ENCODE measurements at regions not wholly inside any gene's neighbourhood (a gene's known extent, or its start where the extent isn't known, plus 50 kb on each side); places are given as distances from the start of the nearest gene placed in this dataset.

GRCh38 chr4:31134720-31135119 lies 414.6 kb downstream of the PCDH7 start:
- no peak overlapping the region for H3K4me2 ChIP-seq (ENCODE audit: low read length)
- TF ChIP-seq, protein P1, sequence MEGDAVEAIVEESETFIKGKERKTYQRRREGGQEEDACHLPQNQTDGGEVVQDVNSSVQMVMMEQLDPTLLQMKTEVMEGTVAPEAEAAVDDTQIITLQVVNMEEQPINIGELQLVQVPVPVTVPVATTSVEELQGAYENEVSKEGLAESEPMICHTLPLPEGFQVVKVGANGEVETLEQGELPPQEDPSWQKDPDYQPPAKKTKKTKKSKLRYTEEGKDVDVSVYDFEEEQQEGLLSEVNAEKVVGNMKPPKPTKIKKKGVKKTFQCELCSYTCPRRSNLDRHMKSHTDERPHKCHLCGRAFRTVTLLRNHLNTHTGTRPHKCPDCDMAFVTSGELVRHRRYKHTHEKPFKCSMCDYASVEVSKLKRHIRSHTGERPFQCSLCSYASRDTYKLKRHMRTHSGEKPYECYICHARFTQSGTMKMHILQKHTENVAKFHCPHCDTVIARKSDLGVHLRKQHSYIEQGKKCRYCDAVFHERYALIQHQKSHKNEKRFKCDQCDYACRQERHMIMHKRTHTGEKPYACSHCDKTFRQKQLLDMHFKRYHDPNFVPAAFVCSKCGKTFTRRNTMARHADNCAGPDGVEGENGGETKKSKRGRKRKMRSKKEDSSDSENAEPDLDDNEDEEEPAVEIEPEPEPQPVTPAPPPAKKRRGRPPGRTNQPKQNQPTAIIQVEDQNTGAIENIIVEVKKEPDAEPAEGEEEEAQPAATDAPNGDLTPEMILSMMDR (IDR thresholded peaks at IDR 0.05), result no peak
- no peak overlapping the region for H3K4me3 ChIP-seq (ENCODE audit: low read depth, low read length)
- H3K79me2 ChIP-seq, result no peaks in the 10 kb centered on the region
- H3K9me3 ChIP-seq (ENCODE audit: control insufficient read depth, low read length), result no peaks in the 10 kb centered on the region
- H3K27me3 ChIP-seq (ENCODE audit: control insufficient read depth, insufficient read depth, low read length), result no peaks in the 10 kb centered on the region
- H3K36me3 ChIP-seq (ENCODE audit: control insufficient read depth, insufficient read depth, low read length), result no peaks in the 10 kb centered on the region
- H3K27ac ChIP-seq, result no peak overlapping the region
- H3K9ac ChIP-seq, result no peak overlapping the region
- no peak overlapping the region for H2AFZ ChIP-seq
- no peaks in the 10 kb centered on the region for H3K4me1 ChIP-seq

GRCh38 chr4:31139767-31140166 lies 419.6 kb downstream of the PCDH7 start:
- Histone ChIP-seq H3K4me2 (ENCODE audit: low read length) (no peak overlapping the region), H3K79me2 (no peaks in the 10 kb centered on the region), H3K36me3 (ENCODE audit: control insufficient read depth, insufficient read depth, low read length) (no peaks in the 10 kb centered on the region), H3K9ac (no peak overlapping the region), H3K27ac (no peak overlapping the region), H3K4me3 (ENCODE audit: low read depth, low read length) (no peak overlapping the region), H3K27me3 (ENCODE audit: control insufficient read depth, insufficient read depth, low read length) (no peaks in the 10 kb centered on the region), H3K4me1 (no peaks in the 10 kb centered on the region), H3K9me3 (ENCODE audit: control insufficient read depth, low read length) (no peaks in the 10 kb centered on the region), H2AFZ (no peak overlapping the region)
- TF ChIP-seq, protein P1 (IDR thresholded peaks at IDR 0.05), result no peak

DNA sequence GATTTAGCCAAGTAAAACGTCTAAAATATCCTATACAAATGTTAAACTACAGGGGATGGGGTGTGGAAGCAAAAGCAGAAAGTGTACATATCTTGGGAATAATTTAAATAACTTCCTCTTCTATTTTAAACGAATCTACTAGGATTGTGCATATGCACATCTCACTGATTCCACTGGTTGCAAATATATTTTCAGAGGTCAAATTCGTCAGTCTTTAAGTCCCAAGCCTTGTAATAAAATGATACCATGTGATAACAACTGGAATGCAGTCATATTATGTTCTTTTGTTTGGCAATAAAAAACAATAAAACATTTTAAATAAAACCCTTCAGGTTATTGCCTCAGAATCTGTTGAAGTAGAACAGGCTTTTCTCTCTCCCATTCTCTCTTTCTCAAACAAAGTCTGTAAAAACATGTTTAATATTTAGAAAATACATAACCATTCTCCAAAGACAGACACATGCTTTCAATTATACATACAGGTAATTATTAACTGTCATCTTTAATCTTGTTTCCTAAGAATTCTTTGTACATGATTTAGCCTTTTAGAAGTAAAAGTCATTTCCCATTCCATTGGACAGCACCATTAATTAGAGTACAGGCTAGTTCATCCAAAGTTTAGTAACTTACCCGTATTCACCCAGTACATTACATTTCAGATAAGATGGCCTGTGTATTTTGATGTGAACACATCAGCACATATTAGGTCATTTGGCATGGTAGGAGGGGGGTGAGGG lies 421.1 kb downstream of the PCDH7 start:
- Histone ChIP-seq H3K27ac (no peak overlapping the region), H3K4me2 (ENCODE audit: low read length) (no peak overlapping the region), H3K4me3 (ENCODE audit: low read depth, low read length) (no peak overlapping the region), H3K27me3 (ENCODE audit: control insufficient read depth, insufficient read depth, low read length) (no peaks in the 10 kb centered on the region), H3K4me1 (no peaks in the 10 kb centered on the region), H2AFZ (no peak overlapping the region), H3K79me2 (no peaks in the 10 kb centered on the region), H3K9ac (no peak overlapping the region), H3K36me3 (ENCODE audit: control insufficient read depth, insufficient read depth, low read length) (no peaks in the 10 kb centered on the region), H3K9me3 (ENCODE audit: control insufficient read depth, low read length) (no peaks in the 10 kb centered on the region)
- TF ChIP-seq, protein P1 (IDR thresholded peaks at IDR 0.05), result no peak

GRCh38 chr4:31141832-31142142 lies 421.6 kb downstream of the PCDH7 start:
- no peak overlapping the region for H3K9ac ChIP-seq
- no peaks in the 10 kb centered on the region for H3K36me3 ChIP-seq (ENCODE audit: control insufficient read depth, insufficient read depth, low read length)
- H3K4me3 ChIP-seq (ENCODE audit: low read depth, low read length), result no peak overlapping the region
- TF ChIP-seq, protein P1 (IDR thresholded peaks at IDR 0.05), result no peak
- no peaks in the 10 kb centered on the region for H3K79me2 ChIP-seq
- H3K9me3 ChIP-seq (ENCODE audit: control insufficient read depth, low read length), result no peaks in the 10 kb centered on the region
- no peaks in the 10 kb centered on the region for H3K4me1 ChIP-seq
- H2AFZ ChIP-seq, result no peak overlapping the region
- no peak overlapping the region for H3K27ac ChIP-seq
- no peaks in the 10 kb centered on the region for H3K27me3 ChIP-seq (ENCODE audit: control insufficient read depth, insufficient read depth, low read length)
- H3K4me2 ChIP-seq (ENCODE audit: low read length), result no peak overlapping the region

GRCh38 chr4:31146366-31146765 lies 426.2 kb downstream of the PCDH7 start:
- H3K36me3 ChIP-seq (ENCODE audit: control insufficient read depth, insufficient read depth, low read length), result no peaks in the 10 kb centered on the region
- TF ChIP-seq, protein P1 (IDR thresholded peaks at IDR 0.05), result no peak

More at GRCh38 chr4:31146366-31146765, 426.2 kb downstream of the PCDH7 start:
- H2AFZ ChIP-seq, result no peak overlapping the region
- H3K27ac ChIP-seq, result no peak overlapping the region
- H3K9ac ChIP-seq, result no peak overlapping the region
- H3K79me2 ChIP-seq, result no peaks in the 10 kb centered on the region
- H3K4me2 ChIP-seq (ENCODE audit: low read length), result no peak overlapping the region
- no peaks in the 10 kb centered on the region for H3K9me3 ChIP-seq (ENCODE audit: control insufficient read depth, low read length)
- no peaks in the 10 kb centered on the region for H3K4me1 ChIP-seq
- H3K4me3 ChIP-seq (ENCODE audit: low read depth, low read length), result no peak overlapping the region
- H3K27me3 ChIP-seq (ENCODE audit: control insufficient read depth, insufficient read depth, low read length), result no peaks in the 10 kb centered on the region
